ENCODE measurements at regions not wholly inside any gene's neighbourhood (a gene's known extent, or its start where the extent isn't known, plus 50 kb on each side); places are given as distances from the start of the nearest gene placed in this dataset.

DNA sequence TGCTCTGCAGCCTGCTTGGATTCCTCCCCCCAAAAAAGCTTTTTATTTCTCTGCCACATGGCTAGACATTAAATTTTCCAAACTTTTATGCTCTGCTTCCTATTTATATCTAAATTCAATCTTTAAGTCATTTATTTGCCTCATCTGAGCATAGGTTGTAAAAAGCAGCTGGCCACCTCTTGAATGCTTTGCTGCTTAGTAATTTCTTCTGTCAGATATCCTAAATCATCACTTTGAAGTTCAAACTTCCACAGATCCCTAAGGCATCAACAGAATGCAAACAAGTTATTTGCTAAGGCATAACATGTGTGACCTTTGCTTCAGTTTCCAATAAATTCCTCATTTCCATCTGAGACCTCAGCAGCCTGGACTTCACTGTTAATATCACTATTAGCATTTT is 209.6 kb downstream of the FSCB start:
- DNase-seq: no peak

DNA sequence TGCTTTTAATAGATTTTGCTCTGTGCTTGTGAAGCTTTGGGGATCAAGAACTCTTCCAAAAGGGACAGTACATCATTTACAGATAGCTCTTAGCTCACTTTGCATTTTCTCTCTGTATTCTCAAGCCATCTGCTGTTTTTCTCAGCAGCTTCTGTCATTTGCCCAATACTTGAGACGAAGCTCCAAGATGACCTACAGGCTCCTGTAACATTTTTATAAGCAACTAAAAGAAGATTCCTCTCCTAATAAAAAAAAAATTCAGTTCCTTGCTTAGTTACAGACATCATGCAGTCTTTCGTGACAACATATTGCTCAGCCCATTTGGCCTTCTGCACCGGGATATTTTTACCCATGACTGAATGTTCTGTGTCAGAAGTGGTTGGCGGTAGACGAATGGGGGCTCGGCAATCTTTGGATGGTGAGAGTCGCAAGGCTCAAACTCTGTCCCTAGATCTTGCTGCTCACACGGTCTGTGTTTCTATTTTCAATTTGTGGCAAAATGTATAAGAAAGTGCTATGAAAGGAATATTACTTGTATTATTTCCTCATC is 215.6 kb downstream of the FSCB start:
- DNase-seq: no peak

DNA sequence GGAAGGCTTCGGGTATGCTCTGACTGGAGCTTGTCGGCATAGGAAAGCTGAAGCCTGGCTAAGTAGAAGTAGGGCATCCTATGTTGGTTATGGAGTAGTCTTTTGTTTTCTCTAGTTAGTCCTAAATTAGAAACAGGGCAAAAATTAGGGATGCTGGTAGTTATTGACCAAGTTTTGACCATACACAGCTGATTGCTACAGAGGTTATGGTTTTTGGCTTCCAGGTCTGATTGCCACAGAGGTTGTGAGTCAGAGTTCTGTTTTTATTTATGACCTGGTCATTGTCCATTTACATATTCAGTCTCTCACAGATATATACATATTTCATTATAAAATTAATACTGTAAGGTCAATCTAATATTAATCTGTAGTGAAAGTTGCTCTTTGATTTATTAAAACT is 219.2 kb downstream of the FSCB start:
- DNase-seq: no peak

DNA sequence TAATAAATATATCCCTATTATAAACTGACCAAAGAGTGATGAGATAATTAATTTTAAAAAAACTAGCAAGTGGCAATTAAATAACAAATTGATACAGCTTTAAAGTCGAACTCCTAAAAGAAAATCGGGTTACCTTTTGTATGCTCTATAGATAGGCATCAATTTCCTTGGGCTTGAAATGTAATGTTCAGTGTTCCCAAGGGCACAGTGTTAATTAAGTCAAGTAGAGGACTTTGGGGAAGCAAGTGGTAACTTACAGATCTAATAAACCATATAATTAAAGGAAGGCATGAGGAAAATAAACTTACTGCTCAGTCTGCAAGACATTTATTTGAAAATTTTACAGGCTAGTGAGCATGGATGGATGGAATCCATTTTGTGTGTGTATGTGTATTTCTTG is 220.9 kb downstream of the FSCB start:
- no peak for DNase-seq

DNA sequence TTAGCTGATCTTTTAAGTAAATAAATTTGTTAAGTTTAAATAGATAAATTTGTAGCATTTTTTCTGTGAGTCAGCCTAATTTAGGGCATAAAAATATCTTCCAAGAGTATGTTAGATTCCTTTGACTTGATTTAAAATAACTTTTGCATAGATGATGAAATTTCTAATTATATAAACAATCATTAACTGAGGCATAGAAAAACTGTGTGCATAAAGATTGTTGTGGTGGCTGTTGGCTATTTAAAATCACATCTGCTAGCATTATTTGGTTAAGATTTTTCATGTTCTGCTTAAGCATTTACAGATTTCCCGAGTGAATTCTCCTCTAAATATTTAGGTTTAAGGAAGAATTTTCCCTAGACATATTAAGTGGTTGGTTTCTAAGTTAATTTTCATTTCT is 223.2 kb downstream of the FSCB start:
- no peak for DNase-seq

DNA sequence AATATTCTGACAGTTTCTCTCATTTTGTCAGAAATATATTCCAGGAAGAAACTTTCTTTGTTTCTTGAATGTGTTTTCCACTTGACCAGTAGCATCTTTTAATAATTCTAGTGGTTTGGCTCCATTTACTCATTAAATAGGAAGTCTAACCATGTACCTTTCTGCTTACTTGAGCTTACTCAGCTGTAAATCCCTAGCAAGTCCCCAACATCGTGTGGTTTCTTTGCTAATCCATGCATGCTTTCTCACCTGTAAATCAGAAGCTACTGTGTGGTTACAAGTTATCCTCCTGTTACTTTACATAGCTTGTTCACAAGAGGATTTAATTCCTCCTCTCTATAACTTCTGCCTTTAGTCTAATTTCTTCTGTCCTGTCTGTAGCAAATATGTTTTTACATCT is 227.7 kb downstream of the FSCB start:
- DNase-seq: no peak

DNA sequence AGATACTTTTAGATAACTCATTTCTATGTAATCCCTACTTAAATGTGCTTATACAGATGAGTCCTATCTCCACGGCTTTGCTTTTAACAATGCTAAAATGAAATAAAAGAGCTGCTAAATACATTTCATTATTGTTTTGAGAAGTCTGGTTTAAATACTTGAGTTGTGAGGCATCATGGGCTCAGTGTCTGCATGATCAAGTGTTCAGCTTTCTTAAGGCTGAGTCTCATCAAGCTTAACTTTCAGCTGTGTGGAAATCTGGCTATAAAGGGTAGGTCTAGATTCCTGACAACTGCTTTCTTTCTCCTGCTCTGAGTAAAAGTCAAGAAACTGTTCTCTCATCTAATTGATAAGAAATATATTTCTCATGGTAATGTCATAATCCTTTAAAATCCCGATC is 235.4 kb downstream of the FSCB start:
- no peak for DNase-seq

DNA sequence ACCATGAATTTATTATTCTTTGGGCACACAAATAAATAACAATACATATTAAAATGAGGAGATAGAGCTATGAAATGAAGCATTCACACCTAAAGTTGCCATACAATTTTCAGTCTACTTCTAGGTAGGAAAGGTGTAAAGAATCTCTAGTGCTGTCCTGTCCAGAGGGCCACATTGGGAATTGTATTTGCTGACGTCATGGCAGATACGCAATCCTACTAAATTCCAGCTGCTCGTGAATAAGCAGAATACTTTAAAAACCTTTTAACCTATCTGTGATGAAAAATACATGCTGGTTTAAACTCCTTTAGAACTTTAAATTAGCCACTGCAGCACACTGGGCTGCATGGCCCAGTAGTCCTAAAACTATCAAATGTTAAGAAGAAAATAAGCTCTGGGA is 236.1 kb downstream of the FSCB start:
- no peak for DNase-seq

DNA sequence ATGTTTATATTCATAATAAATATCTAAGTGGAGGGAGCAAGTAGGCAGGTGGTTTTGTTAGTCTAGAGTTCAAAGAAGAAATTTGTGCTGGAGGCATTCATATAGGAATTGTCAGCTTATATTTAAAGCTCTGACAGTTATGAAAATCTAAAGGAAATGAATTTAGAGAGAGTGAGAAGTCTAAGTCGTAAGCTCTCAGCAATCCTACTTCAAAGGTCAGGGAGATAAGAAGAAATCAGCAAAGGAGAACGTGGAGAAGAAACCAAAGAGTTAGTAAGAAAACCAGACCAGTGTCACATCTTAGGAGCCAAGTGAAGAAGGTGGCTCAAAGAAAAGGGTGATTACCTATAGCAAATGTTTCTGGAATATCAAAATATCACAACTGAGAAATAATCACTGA is 241.8 kb downstream of the FSCB start:
- DNase-seq: no peak

DNA sequence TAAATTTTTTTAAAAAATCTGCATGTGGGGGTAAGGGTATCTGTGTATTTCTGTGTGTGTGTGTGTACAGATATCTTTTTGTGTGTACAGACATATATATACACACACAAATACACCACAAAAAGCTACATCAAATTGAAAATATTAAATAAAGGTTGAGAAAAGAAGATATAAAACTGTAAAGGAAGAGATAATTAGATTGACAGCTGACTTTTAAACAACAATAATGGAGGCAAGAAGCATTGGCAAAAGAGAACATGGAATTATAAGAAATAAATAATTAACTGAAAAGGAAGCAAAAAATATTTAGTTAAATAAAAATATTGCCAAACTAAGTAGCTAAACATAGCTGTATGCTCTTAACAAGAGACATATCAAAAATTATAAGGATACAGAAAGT is 291.4 kb downstream of the FSCB start:
- no peak for DNase-seq

DNA sequence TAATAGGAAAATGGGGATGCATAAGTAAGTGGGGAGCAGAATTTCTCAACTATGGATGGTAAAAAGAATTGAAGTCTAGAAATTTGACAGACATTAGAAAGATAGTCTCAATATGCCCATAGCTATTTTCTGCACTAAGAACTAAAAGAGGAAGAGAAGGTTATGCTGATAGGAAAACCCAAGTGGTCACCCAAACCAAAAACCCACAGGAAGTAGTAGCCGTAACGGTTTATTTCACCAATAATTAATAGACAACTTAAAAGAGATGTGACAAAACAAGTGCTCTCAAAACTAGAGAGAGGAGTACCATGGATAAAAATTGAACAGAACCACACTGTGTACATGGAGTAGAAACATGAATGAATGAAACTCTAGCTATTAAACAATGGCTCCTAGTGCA is 295.4 kb downstream of the FSCB start:
- no peak for DNase-seq

DNA sequence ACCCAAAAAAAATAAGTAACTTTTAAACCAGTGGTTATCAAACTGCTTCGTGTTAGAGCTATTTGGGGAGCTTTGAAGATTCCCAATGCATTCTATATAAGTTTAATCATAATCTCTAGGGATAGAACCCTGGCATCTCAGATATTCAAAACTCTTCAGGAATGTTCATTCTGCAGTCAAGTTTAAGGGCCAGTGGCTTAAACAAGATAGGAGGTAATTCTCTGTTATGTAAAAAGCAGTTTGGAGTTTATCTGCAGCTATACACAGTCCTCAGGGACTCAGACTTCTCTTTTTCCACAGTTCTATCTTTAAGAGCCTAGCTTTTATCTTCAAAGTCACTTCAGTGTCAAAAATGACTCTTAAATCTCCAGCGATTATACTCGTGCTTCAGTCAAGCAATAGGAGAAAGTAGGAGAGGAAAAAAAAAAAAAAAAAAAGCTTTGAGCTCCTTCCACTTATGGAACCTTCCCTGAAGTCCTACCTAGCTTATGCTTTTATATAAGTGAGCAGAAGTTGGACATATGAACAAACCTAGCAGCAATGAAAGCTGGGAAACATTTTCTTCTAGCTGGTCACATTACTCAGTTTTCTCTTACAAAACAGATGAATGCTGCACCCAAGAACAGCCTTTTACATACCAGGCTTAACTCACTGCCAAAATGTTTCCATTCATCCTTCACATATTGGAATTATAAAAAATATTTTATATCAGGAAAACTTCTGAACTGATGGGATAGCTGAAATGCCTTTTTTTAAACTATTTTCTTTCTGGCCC is 302.8 kb downstream of the FSCB start:
- no peak for DNase-seq

DNA sequence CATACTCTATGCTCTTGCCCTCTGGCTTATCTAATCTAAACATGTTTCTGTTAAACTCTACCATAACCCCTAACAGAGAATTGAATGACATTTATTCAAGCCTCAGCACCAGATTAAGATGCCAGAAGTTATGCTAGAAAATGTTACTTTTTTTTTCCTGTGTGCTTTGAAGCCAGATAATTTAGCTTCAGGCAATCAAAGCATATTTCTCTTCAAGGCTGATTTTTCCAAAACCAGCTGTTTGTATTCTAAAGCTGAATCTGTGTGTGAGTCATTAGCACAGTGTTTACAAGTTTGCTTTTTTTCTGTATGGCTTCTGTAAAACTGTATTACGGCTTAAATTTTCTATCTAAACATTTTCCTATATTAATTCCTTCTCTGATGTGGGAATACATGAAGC is 326.1 kb downstream of the FSCB start:
- peak; percentile 3 to 12 for DNase-seq

DNA sequence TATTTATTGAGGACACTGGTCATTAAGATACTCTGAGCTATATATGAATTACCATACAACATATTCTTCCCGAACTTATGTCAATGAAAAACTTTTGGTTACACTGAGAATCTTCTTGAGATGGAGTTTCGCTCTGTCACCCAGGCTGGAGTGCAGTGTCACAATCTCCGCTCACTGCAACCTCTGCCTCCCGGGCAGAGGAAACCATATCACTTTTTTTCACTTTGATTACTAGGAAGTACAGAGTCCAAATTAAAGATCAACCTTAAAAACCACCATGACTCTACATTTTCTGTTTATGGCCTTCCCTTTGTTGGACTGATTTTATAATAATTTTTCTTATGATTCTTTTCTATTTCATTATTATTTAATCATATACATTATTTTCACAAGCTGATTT is 336.5 kb downstream of the FSCB start:
- DNase-seq: no peak

DNA sequence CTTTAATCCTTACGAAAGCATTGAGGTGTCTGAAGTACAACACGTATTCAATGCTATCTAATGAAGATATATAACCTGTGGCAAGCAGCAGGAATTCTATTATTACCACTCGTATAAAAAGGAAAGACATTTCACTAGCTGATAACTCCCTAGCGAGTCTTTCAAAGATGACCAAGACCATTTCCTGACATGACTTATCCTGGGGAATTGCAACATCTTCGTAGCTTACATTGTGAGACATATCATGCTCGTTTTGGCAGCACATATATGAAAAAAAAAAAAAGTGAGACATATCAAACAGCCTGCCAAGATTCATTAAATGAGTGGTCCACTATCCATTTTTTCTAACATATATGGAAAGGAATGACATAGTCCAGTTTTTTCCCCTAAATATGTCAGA is 337.0 kb downstream of the FSCB start:
- DNase-seq: peak in 1 of 2 donors; percentile 19

DNA sequence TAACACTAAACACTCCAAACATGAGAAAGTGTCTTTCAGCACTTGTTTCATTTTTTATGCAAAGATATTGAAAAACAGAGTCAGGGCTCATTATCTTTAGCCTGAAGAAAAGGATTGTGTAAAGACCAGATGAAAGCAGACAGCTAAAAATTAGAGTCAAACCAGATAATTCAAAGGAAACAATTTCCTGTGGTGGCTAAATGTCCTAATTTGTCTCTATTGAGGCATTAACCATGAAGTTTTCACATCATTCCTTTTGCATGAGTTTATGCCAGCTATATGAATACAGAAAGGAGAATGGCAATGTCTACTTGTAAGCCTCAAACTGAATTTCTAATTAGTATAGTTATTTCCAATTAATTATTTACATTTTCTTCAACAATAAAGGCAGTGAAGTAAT is 338.5 kb downstream of the FSCB start:
- DNase-seq: no peak

DNA sequence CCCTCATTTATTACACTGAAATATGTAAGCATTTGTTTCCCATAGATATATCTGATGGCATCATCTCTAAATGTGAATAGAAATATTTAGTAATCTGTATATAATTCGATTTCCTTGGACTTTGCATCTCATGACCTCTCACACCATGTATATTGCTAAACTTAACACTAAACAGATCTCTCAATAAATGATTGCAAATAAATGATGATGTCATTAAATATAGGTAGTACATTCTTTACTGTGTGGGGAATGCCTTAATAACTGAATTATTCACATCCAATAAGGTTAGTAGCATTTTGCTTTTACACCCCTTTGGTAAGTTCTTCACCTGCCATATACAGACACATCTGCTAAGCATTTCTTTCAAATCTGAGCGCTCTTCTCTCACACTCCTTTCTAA is 340.5 kb downstream of the FSCB start:
- DNase-seq: no peak

DNA sequence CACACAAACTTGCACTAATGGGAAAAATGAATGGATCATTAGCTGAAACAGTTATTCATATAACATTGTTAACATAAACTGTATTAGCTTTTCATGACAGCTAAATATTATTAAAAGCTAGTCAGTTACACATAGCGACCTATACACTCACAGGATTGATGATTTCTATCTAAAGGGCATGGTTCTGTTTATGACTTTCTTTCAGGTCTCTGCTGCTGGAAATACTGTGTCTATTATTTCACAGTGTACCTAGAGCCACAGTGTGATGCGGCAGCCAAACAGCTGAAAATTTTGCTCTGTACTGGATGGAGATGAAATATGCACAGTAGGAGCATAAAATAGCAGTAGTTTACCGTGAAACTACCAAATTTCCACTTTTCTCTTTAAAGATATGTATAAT is 341.1 kb downstream of the FSCB start:
- DNase-seq: no peak

DNA sequence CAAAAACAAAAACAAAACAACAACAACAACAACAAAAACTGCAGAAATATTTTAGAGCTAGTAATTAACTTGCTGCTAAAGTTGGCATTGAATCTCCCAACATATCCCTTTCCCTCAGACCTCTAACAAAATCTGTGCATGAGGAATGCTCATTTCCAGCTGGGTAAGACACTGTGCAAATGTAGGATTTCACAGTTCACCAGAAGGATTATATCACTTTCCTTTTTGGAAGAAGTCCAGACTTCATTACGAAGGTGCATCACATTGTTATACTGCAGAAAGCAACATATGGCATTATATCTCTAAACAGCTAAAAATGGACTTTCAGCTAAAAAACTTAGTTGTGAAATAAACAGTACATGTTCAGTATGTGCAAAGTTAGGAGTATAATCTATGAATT is 341.8 kb downstream of the FSCB start:
- peak in 1 of 2 donors; percentile 8 for DNase-seq

DNA sequence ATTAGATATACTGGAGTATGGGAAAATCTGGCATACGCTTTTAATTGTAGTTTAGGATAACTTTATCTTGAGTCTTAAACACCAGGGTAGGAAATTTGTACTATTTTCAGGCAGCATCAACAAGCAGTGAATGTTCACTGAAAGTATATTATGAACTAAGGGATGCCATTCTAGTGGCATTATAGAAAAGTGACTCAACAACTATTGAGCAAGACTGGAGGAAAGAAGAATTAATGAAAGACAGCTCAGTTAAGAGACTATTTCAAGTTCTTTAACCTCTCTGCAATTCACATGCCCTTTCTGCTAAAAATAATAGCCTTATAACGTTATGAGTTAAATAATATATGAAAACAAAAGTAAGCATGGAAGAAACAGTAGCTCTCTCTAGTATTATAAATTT is 343.1 kb downstream of the FSCB start:
- no peak for DNase-seq

DNA sequence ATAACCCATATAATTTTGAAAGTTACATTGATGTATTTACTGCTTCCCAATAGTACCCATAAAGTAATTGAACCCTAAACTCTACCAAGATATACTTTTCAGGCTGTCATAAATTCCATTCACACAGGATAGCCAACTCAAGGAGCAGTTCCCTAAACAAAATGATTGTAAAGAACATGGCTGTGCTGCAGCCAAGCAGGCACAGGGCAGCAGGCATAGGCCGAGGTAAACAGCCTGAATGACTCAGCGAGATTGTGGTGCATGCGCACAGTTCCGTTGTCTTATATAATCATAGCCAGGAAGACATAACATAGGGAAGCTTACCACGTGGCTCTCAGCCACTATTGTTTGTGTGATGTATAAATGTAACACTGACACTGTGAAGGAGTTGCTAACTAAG is 344.9 kb downstream of the FSCB start:
- no peak for DNase-seq

DNA sequence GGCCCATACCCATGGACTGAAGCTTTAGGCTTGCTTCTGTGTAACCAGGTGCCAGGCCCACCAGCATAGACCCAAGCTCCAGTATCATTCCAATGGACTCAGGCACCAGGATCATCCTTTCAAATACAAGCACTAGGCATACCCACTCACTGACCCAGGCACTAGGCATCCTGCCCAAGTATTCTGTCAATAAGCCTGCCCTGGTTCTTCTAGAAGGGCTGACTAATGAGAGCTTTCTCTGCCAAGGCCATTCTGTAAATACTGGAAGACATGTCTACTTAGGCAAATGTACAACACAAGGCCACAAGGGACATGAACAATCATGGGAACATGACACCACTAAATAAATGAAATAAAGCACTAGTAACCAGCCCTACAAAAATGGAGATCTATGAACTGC is 352.2 kb downstream of the FSCB start:
- no peak for DNase-seq

DNA sequence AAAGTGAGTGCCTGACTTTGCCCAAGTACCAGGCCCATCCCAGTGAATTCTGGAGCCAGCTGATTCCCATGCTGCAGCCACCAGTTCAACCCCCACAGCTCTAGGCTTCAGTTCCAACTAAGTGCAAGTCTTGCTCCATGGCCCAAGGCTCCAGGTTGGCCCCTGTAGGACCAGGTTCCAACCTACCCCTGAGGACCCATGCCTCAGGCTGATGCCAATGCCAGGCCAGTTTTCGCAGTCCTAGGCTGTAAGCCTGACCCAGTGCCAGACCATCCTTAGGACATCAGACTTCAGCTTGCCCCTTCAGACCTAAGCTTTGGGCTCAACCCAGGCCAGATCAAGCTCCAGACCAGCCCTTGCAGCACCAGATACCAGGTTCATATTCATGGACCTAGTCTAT is 352.6 kb downstream of the FSCB start:
- no peak for DNase-seq

DNA sequence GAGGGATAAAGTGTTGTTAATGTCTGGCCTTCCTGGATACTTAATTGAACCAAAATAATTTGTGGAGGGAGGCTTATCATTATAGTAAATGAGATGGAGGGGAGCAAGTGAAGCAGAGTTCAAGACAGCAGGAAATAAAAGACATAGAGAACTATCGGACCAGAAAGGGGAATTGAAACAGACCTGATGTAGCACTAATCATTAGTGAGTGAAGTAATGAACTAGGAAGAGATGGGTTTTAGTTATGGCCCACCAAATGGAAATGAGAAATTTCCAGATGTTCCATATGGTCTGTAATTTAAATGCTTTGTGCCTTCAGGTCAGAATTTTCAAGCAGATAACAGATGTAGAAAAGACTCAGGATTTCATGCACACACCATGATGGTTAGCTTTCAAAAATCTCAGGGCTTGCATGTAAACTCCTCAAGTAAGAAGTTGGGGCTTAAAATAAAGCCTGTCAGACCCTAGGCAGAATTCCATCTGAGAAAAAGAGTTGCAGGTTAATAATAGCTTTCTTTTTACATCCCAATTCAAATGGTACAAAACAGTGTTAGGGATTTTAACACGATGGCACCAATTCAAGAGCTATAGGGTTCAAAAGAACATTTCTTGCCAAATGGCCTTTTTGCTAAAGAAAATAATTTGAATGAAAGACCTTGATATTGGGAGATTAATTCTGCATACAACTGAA is 355.8 kb downstream of the FSCB start:
- DNase-seq: no peak
